ENCODE measurements at regions not wholly inside any gene's neighbourhood (a gene's known extent, or its start where the extent isn't known, plus 50 kb on each side); places are given as distances from the start of the nearest gene placed in this dataset.

- no peak overlapping the region for H3K9ac ChIP-seq (ENCODE audit: low read length)
- Mint-ChIP-seq H3K9me3 (ENCODE audit: insufficient read depth) (no peaks in the 10 kb centered on the region), H3K4me3 (no peak overlapping the region), H3K4me1 (peaks cover 11% of the 10 kb centered on the region), H3K27me3 (peaks cover 5% of the 10 kb centered on the region), H3K27ac (no peak overlapping the region)
- peaks cover 0 to 1% of the 10 kb centered on the region in 2 donors for H3K4me1 ChIP-seq (ENCODE audit: control insufficient read depth in 2 of 2, insufficient read depth in 2 of 2, low read length in 2 of 2)
- no peak for DNase-seq
- ChIA-PET POLR2A (no interaction called here), CTCF (no interaction called here)
- WGBS (ENCODE audit: insufficient coverage), result no CpG with 5 or more reads among the region's 3 CpGs
- H4K20me1 ChIP-seq (ENCODE audit: control insufficient read depth, insufficient read depth, low read length, poor library complexity, severe bottlenecking), result no peaks in the 10 kb centered on the region
- H2AFZ ChIP-seq (ENCODE audit: insufficient read depth, low read depth, low read length, poor library complexity, severe bottlenecking), result no peak overlapping the region
- H3K9me3 ChIP-seq (ENCODE audit: control extremely low read depth in 1 of 3, control insufficient read depth in 2 of 3, insufficient read depth in 1 of 3, low read length in 2 of 3), result no peaks in the 10 kb centered on the region
- H3K27me3 ChIP-seq (replicated peaks in 1 of 4; ENCODE audit: control extremely low read depth in 1 of 4, control insufficient read depth in 3 of 4, insufficient read depth in 4 of 4, low read length in 3 of 4), result peaks cover 0 to 5% (median 0%) of the 10 kb centered on the region in 4 experiments
- TF ChIP-seq EZH2 (IDR thresholded peaks at IDR 0.05; ENCODE audit: borderline replicate concordance, insufficient read depth, low read depth, low read length, poor library complexity, severe bottlenecking) (no peak), CTCF (IDR thresholded peaks at IDR 0.05) (no peak)
- no peak overlapping the region for H3K4me2 ChIP-seq (replicated peaks; ENCODE audit: low read depth, low read length, poor library complexity, severe bottlenecking)
- no peaks in the 10 kb centered on the region for H3K79me2 ChIP-seq (ENCODE audit: control insufficient read depth, insufficient read depth, low read length)
- H3K36me3 ChIP-seq (replicated peaks in 1 of 2; ENCODE audit: control extremely low read depth in 1 of 2, control insufficient read depth in 1 of 2, extremely low read depth in 1 of 2, insufficient read depth in 2 of 2, low read length in 1 of 2), result no peaks in the 10 kb centered on the region
- intact Hi-C loops (cut with micrococcal nuclease), result no loop called here
- no peak overlapping the region for H3K27ac ChIP-seq (ENCODE audit: low read length in 2 of 2)
- no peak overlapping the region for H3K4me3 ChIP-seq (ENCODE audit: control extremely low read depth in 1 of 5, extremely low read depth in 1 of 5, insufficient read depth in 1 of 5, low read depth in 2 of 5, low read length in 4 of 5)
- ATAC-seq (ENCODE audit: low read depth), result no peak
Observed at GRCh38 chr2:17196380-17196779, 321.9 kb downstream of the RAD51AP2 start.

DNA sequence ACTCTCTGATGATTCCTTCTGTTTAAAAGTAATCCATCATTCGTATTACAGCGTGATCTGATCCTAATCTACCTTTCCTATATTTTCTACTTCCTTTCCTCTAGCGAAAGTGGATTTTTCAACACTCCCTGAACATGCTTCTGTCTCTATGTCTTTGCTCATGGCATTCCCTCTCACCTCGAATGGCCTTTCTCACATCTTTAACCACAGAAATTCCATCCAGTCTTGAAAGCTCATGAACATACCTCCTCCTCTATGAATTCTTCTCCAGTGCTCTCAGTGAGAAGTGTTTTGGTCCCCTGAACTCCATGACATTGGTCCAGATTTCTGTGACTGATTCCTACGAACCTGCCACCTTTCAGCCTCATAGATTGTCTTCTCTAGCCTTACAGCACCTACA, 323.2 kb downstream of the RAD51AP2 start:
- POLR2A ChIA-PET, result no interaction called here
- no peaks in the 10 kb centered on the region for H3K79me2 ChIP-seq (ENCODE audit: control insufficient read depth, insufficient read depth, low read length)

More for the DNA sequence above, 323.2 kb downstream of the RAD51AP2 start:
- H3K4me1 Mint-ChIP-seq, result peaks cover 22% of the 10 kb centered on the region
- 89% methylated on average over 4 of the region's 5 CpGs for WGBS (ENCODE audit: insufficient coverage)
- H3K4me1 ChIP-seq (ENCODE audit: control insufficient read depth in 2 of 2, insufficient read depth in 2 of 2, low read length in 2 of 2), result peaks cover 0 to 5% of the 10 kb centered on the region in 2 donors
- H3K36me3 ChIP-seq (replicated peaks in 1 of 2; ENCODE audit: control extremely low read depth in 1 of 2, control insufficient read depth in 1 of 2, extremely low read depth in 1 of 2, insufficient read depth in 2 of 2, low read length in 1 of 2), result no peaks in the 10 kb centered on the region
- H2AFZ ChIP-seq (ENCODE audit: insufficient read depth, low read depth, low read length, poor library complexity, severe bottlenecking), result no peak overlapping the region
- H3K4me2 ChIP-seq (replicated peaks; ENCODE audit: low read depth, low read length, poor library complexity, severe bottlenecking), result no peak overlapping the region
- H3K9ac ChIP-seq (ENCODE audit: low read length), result no peak overlapping the region
- no peak overlapping the region for H3K27ac ChIP-seq (ENCODE audit: low read length in 2 of 2)
- no peak overlapping the region for H3K4me3 Mint-ChIP-seq
- peaks cover 5% of the 10 kb centered on the region for H3K27me3 Mint-ChIP-seq
- no peaks in the 10 kb centered on the region for H3K9me3 Mint-ChIP-seq (ENCODE audit: insufficient read depth)
- CTCF ChIA-PET, result no interaction called here
- ATAC-seq (ENCODE audit: low read depth), result no peak
- H3K9me3 ChIP-seq (ENCODE audit: control extremely low read depth in 1 of 3, control insufficient read depth in 2 of 3, insufficient read depth in 1 of 3, low read length in 2 of 3), result no peaks in the 10 kb centered on the region
- H3K4me3 ChIP-seq (ENCODE audit: control extremely low read depth in 1 of 5, extremely low read depth in 1 of 5, insufficient read depth in 1 of 5, low read depth in 2 of 5, low read length in 4 of 5), result no peak overlapping the region
- intact Hi-C loops (cut with micrococcal nuclease), result no loop called here
- no peaks in the 10 kb centered on the region for H4K20me1 ChIP-seq (ENCODE audit: control insufficient read depth, insufficient read depth, low read length, poor library complexity, severe bottlenecking)
- no peak for DNase-seq
- H3K27ac Mint-ChIP-seq, result no peak overlapping the region
- peaks cover 0 to 5% (median 0%) of the 10 kb centered on the region in 4 experiments for H3K27me3 ChIP-seq (replicated peaks in 1 of 4; ENCODE audit: control extremely low read depth in 1 of 4, control insufficient read depth in 3 of 4, insufficient read depth in 4 of 4, low read length in 3 of 4)
- TF ChIP-seq EZH2 (IDR thresholded peaks at IDR 0.05; ENCODE audit: borderline replicate concordance, insufficient read depth, low read depth, low read length, poor library complexity, severe bottlenecking) (no peak), CTCF (IDR thresholded peaks at IDR 0.05) (no peak)
